ENCODE measurements at regions not wholly inside any gene's neighbourhood (a gene's known extent, or its start where the extent isn't known, plus 50 kb on each side); places are given as distances from the start of the nearest gene placed in this dataset.

- no peak for DNase-seq (ENCODE audit: low spot score in 2 of 2)
- no peaks in the 10 kb centered on the region for H3K36me3 ChIP-seq
- 79 to 82% methylated on average over 4 of the region's 4 CpGs for WGBS, 2 donors
- no peak overlapping the region for H3K27ac ChIP-seq
- peaks cover 0 to 7% of the 10 kb centered on the region in 2 donors for H3K27me3 ChIP-seq
- no peak for TF ChIP-seq POLR2A (IDR thresholded peaks at IDR 0.05)
- no peak for TF ChIP-seq CTCF (IDR thresholded peaks at IDR 0.05)
- TF ChIP-seq EP300 (IDR thresholded peaks at IDR 0.05) = no peak
- no peaks in the 10 kb centered on the region for H3K4me1 ChIP-seq
- H3K9me3 ChIP-seq = no peaks in the 10 kb centered on the region
- no peak overlapping the region for H3K4me3 ChIP-seq
Observed at GRCh38 chr11:46223252-46223513, 54.3 kb upstream of the CREB3L1 start.

- Histone ChIP-seq H3K27me3 (peaks cover 0 to 4% of the 10 kb centered on the region in 2 donors), H3K4me3 (no peak overlapping the region), H3K27ac (no peak overlapping the region), H3K4me1 (no peaks in the 10 kb centered on the region), H3K36me3 (no peaks in the 10 kb centered on the region), H3K9me3 (no peaks in the 10 kb centered on the region)
- DNase-seq (ENCODE audit: low spot score in 2 of 2) = no peak
- 54 to 58% methylated on average over 5 of the region's 5 CpGs for WGBS, 2 donors
- TF ChIP-seq EP300 (IDR thresholded peaks at IDR 0.05) (no peak), POLR2A (IDR thresholded peaks at IDR 0.05) (no peak), CTCF (IDR thresholded peaks at IDR 0.05) (no peak)
Observed at GRCh38 chr11:46222490-46223251, 54.8 kb upstream of the CREB3L1 start.

GRCh38 chr11:46220313-46220712, 57.1 kb upstream of the CREB3L1 start:
- no peaks in the 10 kb centered on the region for H3K27me3 ChIP-seq
- no peaks in the 10 kb centered on the region for H3K36me3 ChIP-seq

GRCh38 chr11:46216765-46217089, 60.7 kb upstream of the CREB3L1 start:
- Histone ChIP-seq H3K36me3 (no peaks in the 10 kb centered on the region), H3K4me3 (no peak overlapping the region), H3K4me1 (no peaks in the 10 kb centered on the region), H3K9me3 (no peaks in the 10 kb centered on the region), H3K27me3 (no peaks in the 10 kb centered on the region), H3K27ac (no peak overlapping the region)
- no peak for DNase-seq (ENCODE audit: low spot score in 2 of 2)
- TF ChIP-seq EP300 (IDR thresholded peaks at IDR 0.05) (no peak), CTCF (IDR thresholded peaks at IDR 0.05) (no peak), POLR2A (IDR thresholded peaks at IDR 0.05) (no peak)
- 77 to 85% methylated on average over 6 of the region's 6 CpGs for WGBS, 2 donors

More at GRCh38 chr11:46220313-46220712, 57.1 kb upstream of the CREB3L1 start:
- no peak overlapping the region for H3K27ac ChIP-seq
- H3K4me3 ChIP-seq = no peak overlapping the region
- TF ChIP-seq POLR2A (IDR thresholded peaks at IDR 0.05) (no peak), EP300 (IDR thresholded peaks at IDR 0.05) (no peak), CTCF (IDR thresholded peaks at IDR 0.05) (no peak)
- 93 to 97% methylated on average over 3 of the region's 3 CpGs for WGBS, 2 donors
- H3K9me3 ChIP-seq = no peaks in the 10 kb centered on the region
- DNase-seq (ENCODE audit: low spot score in 2 of 2) = no peak
- H3K4me1 ChIP-seq = no peaks in the 10 kb centered on the region

- no peaks in the 10 kb centered on the region for H3K9me3 ChIP-seq
- H3K4me1 ChIP-seq = no peaks in the 10 kb centered on the region
- H3K27ac ChIP-seq = no peak overlapping the region
- no peaks in the 10 kb centered on the region for H3K36me3 ChIP-seq
- H3K4me3 ChIP-seq = peak overlapping the region in 1 of 4 donors; percentile 28
- WGBS, 2 donors = 32 to 43% methylated on average over 10 of the region's 10 CpGs
- TF ChIP-seq POLR2A (IDR thresholded peaks at IDR 0.05) = no peak
- TF ChIP-seq CTCF (IDR thresholded peaks at IDR 0.05) = no peak
- TF ChIP-seq EP300 (IDR thresholded peaks at IDR 0.05) = no peak
- no peak for DNase-seq (ENCODE audit: low spot score in 2 of 2)
- no peaks in the 10 kb centered on the region for H3K27me3 ChIP-seq
Observed at GRCh38 chr11:46216019-46216764, 61.3 kb upstream of the CREB3L1 start.

Measured in tibial nerve (tissue), 4 donors.